HEK293T (cell line): ENCODE measurements at regions not wholly inside any gene's neighbourhood (a gene's known extent, or its start where the extent isn't known, plus 50 kb on each side); places are given as distances from the start of the nearest gene placed in this dataset.

Experiments
- CTCF ChIA-PET: fragments of 350-600 bp; formaldehyde crosslinking; extraction: SDS; loops from one replicate; lab custom pipeline; 2021; ENCODE audit warnings: antibody characterized with exemption, inconsistent platforms; lab: Yijun Ruan, JAX
- POLR2A ChIA-PET: fragments of 350-600 bp; formaldehyde crosslinking; extraction: SDS; loops from one replicate; lab custom pipeline; 2020; ENCODE audit warnings: antibody characterized with exemption, inconsistent platforms; lab: Yijun Ruan, JAX
- DNase-seq: peaks from one replicate; pipeline ENCODE4 v3.0.0; 2012; ENCODE audit warnings: mixed read lengths; ENCODE audit errors: extremely low spot score
- ARNT ChIP-seq: fragments of 450-650 bp; IDR thresholded peaks from 2 replicates; pipeline ENCODE4 v1.6.1; 2017; ENCODE audit warnings: mild to moderate bottlenecking
- BHLHE40 ChIP-seq: fragments of 450-650 bp; IDR thresholded peaks from 2 replicates; pipeline ENCODE4 v1.6.1; 2016; ENCODE audit warnings: mild to moderate bottlenecking, moderate library complexity, borderline replicate concordance
- CTBP1 ChIP-seq: fragments of 450-650 bp; IDR thresholded peaks from 2 replicates; pipeline ENCODE4 v1.6.1; 2016; ENCODE audit warnings: borderline replicate concordance
- ELF4 ChIP-seq: fragments of 450-650 bp; IDR thresholded peaks from 2 replicates; pipeline ENCODE4 v1.6.1; 2017; ENCODE audit warnings: antibody characterized with exemption
- FOXA1 ChIP-seq: fragments of 450-650 bp; IDR thresholded peaks from 2 replicates; pipeline ENCODE4 v1.6.1; 2016; ENCODE audit warnings: mild to moderate bottlenecking
- FOXK2 ChIP-seq: fragments of 450-650 bp; IDR thresholded peaks from 2 replicates; pipeline ENCODE4 v1.6.1; 2016; ENCODE audit warnings: mild to moderate bottlenecking
- FOXM1 ChIP-seq: fragments of 450-650 bp; IDR thresholded peaks from 2 replicates; pipeline ENCODE4 v1.6.1; 2017; ENCODE audit warnings: mild to moderate bottlenecking, borderline replicate concordance
- HDGF ChIP-seq: fragments of 450-650 bp; IDR thresholded peaks from 2 replicates; pipeline ENCODE4 v1.6.1; 2017; ENCODE audit warnings: antibody characterized with exemption, borderline replicate concordance
- L3MBTL2 ChIP-seq: fragments of 450-650 bp; conservative IDR thresholded peaks from 2 replicates; pipeline ENCODE4 v1.6.1; 2016; ENCODE audit warnings: mild to moderate bottlenecking
- LEF1 ChIP-seq: fragments of 450-650 bp; IDR thresholded peaks from 2 replicates; pipeline ENCODE4 v1.6.1; 2017; ENCODE audit warnings: mild to moderate bottlenecking, borderline replicate concordance
- NFRKB ChIP-seq: fragments of 450-650 bp; IDR thresholded peaks from 2 replicates; pipeline ENCODE4 v1.6.1; 2016; ENCODE audit warnings: mild to moderate bottlenecking, moderate library complexity
- PKNOX1 ChIP-seq: fragments of 450-650 bp; IDR thresholded peaks from 2 replicates; pipeline ENCODE4 v1.6.1; 2016
- SP1 ChIP-seq: fragments of 450-650 bp; IDR thresholded peaks from 2 replicates; pipeline ENCODE4 v1.6.1; 2017
- SUZ12 ChIP-seq: fragments of 450-650 bp; IDR thresholded peaks from 2 replicates; pipeline ENCODE4 v1.6.1; 2016; ENCODE audit warnings: mild to moderate bottlenecking
- TARDBP ChIP-seq: fragments of 450-650 bp; IDR thresholded peaks from 2 replicates; pipeline ENCODE4 v1.6.1; 2016
- ZNF384 ChIP-seq: fragments of 450-650 bp; IDR thresholded peaks from 2 replicates; pipeline ENCODE4 v1.6.1; 2016

- ChIA-PET CTCF (interaction anchor here (0.5 to 1.1 kb wide), 2 partner anchors 413 to 571 kb away, joined by 3 read pairs; no protein-coding TSS in a partner anchor), POLR2A (no interaction called here)
- DNase-seq, result no peak
- TF ChIP-seq LEF1, result no peak
- TF ChIP-seq SUZ12, result no peak
- no peak for TF ChIP-seq CTBP1
- TF ChIP-seq HDGF, result no peak
- TF ChIP-seq PKNOX1, result no peak
- TF ChIP-seq FOXM1, result no peak
- no peak for TF ChIP-seq BHLHE40
- TF ChIP-seq SP1, result no peak
- TF ChIP-seq TARDBP, result no peak
- TF ChIP-seq L3MBTL2, result no peak
- TF ChIP-seq FOXA1, result no peak
- no peak for TF ChIP-seq ZNF384
- no peak for TF ChIP-seq ELF4
- no peak for TF ChIP-seq FOXK2
- no peak for TF ChIP-seq NFRKB
- TF ChIP-seq ARNT, result no peak
Observed at GRCh38 chr6:113466526-113466925, 390.6 kb upstream of the MARCKS start.

- no peak for DNase-seq
- POLR2A ChIA-PET, result no interaction called here
- no peak for TF ChIP-seq FOXM1
- no peak for TF ChIP-seq HDGF
- no peak for TF ChIP-seq NFRKB
- TF ChIP-seq SP1, result no peak
- no peak for TF ChIP-seq FOXA1
- TF ChIP-seq TARDBP, result no peak
- no peak for TF ChIP-seq L3MBTL2
- TF ChIP-seq ZNF384, result no peak
- no peak for TF ChIP-seq ELF4
- TF ChIP-seq PKNOX1, result no peak
- no peak for TF ChIP-seq ARNT
- TF ChIP-seq BHLHE40, result no peak
- no peak for TF ChIP-seq CTBP1
- TF ChIP-seq FOXK2, result no peak
- no peak for TF ChIP-seq SUZ12
- TF ChIP-seq LEF1, result no peak
- CTCF ChIA-PET, result no interaction called here
Observed at GRCh38 chr6:113475392-113475791, 381.8 kb upstream of the MARCKS start.

- TF ChIP-seq SUZ12 (no peak), TARDBP (no peak), ARNT (no peak), NFRKB (no peak), BHLHE40 (no peak), PKNOX1 (no peak), SP1 (no peak)
- DNase-seq, result no peak
- CTCF ChIA-PET, result no interaction called here
- POLR2A ChIA-PET, result no interaction called here
Observed at GRCh38 chr6:113476937-113477839, 380.0 kb upstream of the MARCKS start.

- POLR2A ChIA-PET, result no interaction called here
Observed at GRCh38 chr6:113480616-113481015, 376.5 kb upstream of the MARCKS start.

GRCh38 chr6:113481458-113481857 lies 375.7 kb upstream of the MARCKS start:
- TF ChIP-seq SUZ12 (no peak), ARNT (no peak), SP1 (no peak), LEF1 (no peak), CTBP1 (no peak), ELF4 (no peak), PKNOX1 (no peak)
- CTCF ChIA-PET, result interaction anchor here (0.6 kb wide), 1 partner anchor 273 kb away, joined by 3 read pairs; no protein-coding TSS in a partner anchor
- POLR2A ChIA-PET, result no interaction called here
- DNase-seq, result no peak

More at GRCh38 chr6:113480616-113481015, 376.5 kb upstream of the MARCKS start:
- CTCF ChIA-PET, result no interaction called here
- TF ChIP-seq FOXM1, result no peak
- TF ChIP-seq NFRKB, result no peak
- no peak for TF ChIP-seq ZNF384
- TF ChIP-seq PKNOX1, result no peak
- TF ChIP-seq BHLHE40, result no peak
- TF ChIP-seq LEF1, result no peak
- TF ChIP-seq ELF4, result no peak
- TF ChIP-seq SP1, result no peak
- no peak for TF ChIP-seq CTBP1
- no peak for TF ChIP-seq FOXK2
- TF ChIP-seq L3MBTL2, result no peak
- no peak for TF ChIP-seq TARDBP
- TF ChIP-seq FOXA1, result no peak
- no peak for TF ChIP-seq HDGF
- TF ChIP-seq ARNT, result no peak
- TF ChIP-seq SUZ12, result no peak
- DNase-seq, result no peak
